HTR-8/SVneo (cell line): ENCODE measurements at regions not wholly inside any gene's neighbourhood (a gene's known extent, or its start where the extent isn't known, plus 50 kb on each side); places are given as distances from the start of the nearest gene placed in this dataset.
"Not testable (repeated sequence)": the region's sequence is repeated elsewhere in the genome, so short reads cannot be mapped to it uniquely, and the experiment has no call there.

ENCODE experiments used
- DNase-seq: peaks from one replicate; pipeline ENCODE4 v3.0.0; 2011; ENCODE audit warnings: low spot score, mixed read lengths; ENCODE audit not compliant: insufficient read length
- FAIRE-seq: peaks from 2 replicates; lab custom pipeline; 2011; peaks lifted over from hg19 to GRCh38; lab: Jason Lieb, UNC

DNA sequence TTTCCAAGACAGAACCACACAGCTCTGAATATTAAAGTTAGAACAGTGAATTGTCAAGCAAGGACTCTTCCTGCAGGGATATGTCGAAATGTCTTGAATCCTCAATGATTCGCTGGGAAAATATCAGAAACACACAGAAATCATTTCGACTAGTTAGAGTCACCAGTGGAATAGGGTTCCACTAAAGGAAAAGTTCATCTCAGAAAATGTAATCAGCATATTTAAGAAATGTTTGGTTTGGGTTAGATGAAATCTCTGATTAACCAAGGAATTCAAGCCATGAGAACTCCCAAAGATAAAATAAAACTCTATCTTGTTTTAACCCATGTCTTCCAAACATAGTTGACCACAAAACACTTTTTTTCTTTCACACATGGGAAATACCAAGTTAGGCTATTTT lies 621.0 kb upstream of the NRSN1 start:
- no peak for FAIRE-seq
- no peak for DNase-seq

- FAIRE-seq (no peak), DNase-seq (no peak)
Observed at GRCh38 chr6:23510778-23511510, 615.1 kb upstream of the NRSN1 start.

DNA sequence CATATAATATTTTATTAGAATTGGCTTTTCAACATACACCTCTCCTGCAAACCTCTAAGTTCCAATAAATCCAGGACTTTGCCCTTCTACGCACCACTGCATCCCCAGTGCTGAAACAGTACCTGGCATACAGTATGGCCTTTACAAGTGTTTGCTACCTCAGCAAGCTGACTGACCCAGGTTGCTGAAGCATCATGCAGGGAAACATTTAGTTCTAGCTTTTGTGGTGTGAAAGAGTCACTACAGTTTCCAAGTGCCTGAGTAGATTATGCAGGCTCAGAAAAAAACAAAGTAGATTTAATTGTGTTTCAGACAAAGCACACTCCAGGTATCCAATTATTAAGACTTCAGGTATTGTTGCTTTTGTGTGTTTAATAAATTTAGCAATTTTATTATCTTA lies 614.2 kb upstream of the NRSN1 start:
- DNase-seq (no peak), FAIRE-seq (no peak)

- DNase-seq (no peak), FAIRE-seq (no peak)
Observed at GRCh38 chr6:23518294-23518693, 607.7 kb upstream of the NRSN1 start.

- DNase-seq (no peak), FAIRE-seq (no peak)
Observed at GRCh38 chr6:23522792-23523547, 603.0 kb upstream of the NRSN1 start.

DNA sequence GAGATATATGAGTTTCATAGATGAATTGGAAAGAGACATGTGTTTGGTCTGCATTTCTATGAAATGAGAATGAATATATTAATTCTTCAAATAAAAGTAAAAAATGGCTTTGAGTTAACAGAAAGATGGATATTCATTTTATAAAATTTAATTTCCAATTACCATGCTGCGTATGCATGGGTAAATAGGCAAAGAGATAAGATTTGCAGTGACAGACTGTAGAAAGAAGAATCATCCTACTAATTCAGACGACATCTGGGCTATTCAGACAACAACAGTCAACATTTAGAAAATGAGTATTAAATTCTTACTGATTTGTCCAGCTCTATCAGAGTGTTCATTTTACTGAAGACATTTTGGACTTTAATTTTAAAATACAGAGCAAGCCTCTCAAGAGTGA lies 602.2 kb upstream of the NRSN1 start:
- DNase-seq (no peak), FAIRE-seq (no peak)

GRCh38 chr6:23524548-23524947 lies 601.5 kb upstream of the NRSN1 start:
- no peak for DNase-seq
- no peak for FAIRE-seq

- no peak for DNase-seq
- FAIRE-seq: no peak
Observed at GRCh38 chr6:23526526-23526925, 599.5 kb upstream of the NRSN1 start.

DNA sequence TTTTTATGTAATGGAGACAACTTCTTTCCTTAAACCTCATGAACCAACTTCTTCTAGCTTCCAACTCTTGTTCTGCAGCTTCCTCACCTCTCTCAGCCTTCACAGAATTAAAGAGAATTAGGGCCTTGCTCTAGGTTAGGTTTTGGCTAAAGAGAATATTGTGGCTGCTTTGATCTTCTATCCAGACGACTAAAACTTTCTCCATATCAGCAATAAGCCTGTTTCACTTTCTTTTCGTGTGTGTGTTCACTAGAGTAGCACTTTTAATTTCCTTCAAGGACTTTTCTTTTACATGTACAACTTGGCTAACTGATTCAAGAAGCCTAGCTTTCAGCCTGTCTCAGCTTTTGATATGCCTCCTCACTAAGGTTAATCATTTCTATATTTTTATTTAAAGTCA lies 596.1 kb upstream of the NRSN1 start:
- FAIRE-seq: no peak

GRCh38 chr6:23531666-23532065 lies 594.3 kb upstream of the NRSN1 start:
- no peak for DNase-seq
- no peak for FAIRE-seq

More for the DNA sequence above, 596.1 kb upstream of the NRSN1 start:
- no peak for DNase-seq

- no peak for DNase-seq
- FAIRE-seq: no peak
Observed at GRCh38 chr6:23532227-23532626, 593.8 kb upstream of the NRSN1 start.

DNA sequence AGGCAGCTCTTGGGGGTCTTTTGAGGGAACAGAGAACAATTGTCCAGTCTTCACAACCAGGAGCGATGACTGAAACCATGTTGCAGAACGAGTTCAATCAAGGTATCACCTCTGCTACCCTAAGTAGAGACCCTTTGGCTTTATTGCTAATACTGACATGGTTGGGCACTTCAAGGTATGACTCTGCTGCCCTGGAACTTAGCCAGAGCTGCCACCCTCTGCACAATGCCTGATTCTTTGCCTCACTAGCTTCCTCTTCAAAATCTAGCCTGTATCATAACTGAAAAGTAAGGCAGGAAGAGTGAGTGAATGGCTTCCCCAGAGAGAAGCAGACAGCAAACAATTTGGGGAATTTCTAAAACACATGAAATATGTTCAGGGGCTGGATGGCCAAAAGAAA lies 592.7 kb upstream of the NRSN1 start:
- FAIRE-seq (no peak), DNase-seq (no peak)

DNA sequence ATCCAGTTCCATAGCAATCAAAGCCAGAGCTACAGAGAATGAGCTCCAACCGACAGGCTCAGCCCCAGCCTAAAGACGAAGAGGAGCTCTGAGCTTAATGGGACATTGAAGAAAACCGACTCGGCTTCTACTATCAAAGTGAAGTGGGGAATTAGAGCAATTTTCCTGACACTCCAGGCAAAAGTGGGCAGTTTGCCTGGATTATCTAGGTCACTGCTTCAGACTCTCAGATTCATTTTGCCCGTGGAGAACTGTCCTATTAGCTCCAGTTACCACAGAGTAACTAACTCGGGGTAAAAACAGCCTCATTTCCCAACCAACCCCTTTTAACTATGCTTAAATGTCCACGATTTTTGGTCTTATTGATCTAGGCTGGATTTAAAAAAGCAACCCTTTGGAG lies 592.1 kb upstream of the NRSN1 start:
- FAIRE-seq (no peak), DNase-seq (no peak)

GRCh38 chr6:23534351-23534750 lies 591.7 kb upstream of the NRSN1 start:
- no peak for DNase-seq
- FAIRE-seq: no peak

- FAIRE-seq: no peak
- no peak for DNase-seq
Observed at GRCh38 chr6:23535101-23535500, 590.9 kb upstream of the NRSN1 start.

- DNase-seq (no peak), FAIRE-seq (no peak)
Observed at GRCh38 chr6:23537828-23538227, 588.2 kb upstream of the NRSN1 start.

- DNase-seq (no peak), FAIRE-seq (no peak)
Observed at GRCh38 chr6:23547851-23548250, 578.2 kb upstream of the NRSN1 start.

DNA sequence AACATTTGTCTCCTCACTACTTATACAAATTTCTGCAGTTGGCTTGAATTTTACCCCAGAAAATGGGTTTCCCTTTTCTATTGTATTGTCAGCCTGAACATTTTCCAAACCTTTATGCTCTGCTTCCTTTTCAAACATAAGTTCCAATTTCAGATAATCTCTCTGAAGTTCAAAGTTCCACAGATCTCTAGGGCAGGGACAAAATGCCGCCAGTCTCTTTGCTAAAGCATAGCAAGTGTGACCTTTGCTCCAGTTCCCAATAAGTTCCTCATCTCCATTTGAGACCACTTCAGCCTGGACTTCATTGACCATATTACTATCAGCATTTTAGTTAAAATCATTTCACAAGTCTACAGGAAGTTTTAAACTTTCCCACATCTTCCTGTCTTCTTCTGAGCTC lies 571.1 kb upstream of the NRSN1 start:
- DNase-seq, FAIRE-seq: not testable (repeated sequence)

DNA sequence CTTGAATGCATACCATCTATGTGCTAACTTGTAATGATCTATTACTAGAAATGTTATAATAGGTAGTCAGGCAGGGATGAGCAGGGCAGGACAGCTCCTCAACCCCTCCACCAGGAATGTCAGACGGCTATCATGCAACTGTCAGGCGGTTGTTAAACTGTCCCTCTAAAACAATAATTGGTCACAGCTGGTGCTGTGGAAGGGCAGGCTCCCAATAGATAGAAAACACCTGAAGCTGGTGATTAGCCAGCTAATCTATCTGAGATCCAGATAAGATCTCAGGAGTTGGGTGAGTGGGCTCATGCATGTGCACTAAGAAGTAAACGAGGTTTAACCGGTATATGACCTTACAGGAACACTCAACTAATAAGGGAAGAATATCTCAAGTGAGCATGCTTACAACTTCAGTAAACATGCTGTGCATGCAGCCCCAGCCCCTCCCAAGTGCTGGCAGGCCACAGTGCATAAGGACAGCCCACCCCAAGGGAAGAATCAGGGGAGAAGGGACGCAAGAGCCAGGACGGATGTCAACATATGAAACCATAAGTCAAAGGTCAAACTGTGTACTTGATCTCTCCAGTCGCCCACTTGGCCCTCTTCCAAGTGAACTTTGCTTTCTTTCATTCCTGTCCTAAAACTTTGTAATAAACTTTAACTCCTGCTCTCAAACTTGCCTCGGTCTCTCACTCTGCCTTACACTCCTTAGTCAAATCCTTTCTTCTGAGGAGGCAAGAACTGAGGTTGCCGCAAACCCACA lies 566.2 kb upstream of the NRSN1 start:
- no peak for DNase-seq
- FAIRE-seq: no peak

DNA sequence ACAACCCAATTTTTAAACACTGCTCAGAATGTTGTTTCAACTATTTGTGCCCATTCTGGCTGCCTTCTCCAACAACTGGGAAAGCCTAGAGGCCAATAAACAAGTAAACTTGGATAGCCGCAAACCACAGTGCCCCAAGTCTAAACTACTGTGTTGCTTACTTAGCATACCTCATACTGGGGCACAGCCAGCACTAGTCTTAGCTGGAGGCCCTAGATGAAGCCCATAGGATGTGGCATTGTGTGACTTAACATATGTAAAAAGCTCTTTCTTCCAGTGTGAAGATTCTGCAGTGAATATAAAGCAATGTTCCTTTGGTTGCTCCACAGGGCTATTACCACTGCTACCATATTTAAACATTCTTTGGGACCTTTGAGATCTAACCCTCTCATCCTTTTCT lies 564.3 kb upstream of the NRSN1 start:
- no peak for FAIRE-seq

DNA sequence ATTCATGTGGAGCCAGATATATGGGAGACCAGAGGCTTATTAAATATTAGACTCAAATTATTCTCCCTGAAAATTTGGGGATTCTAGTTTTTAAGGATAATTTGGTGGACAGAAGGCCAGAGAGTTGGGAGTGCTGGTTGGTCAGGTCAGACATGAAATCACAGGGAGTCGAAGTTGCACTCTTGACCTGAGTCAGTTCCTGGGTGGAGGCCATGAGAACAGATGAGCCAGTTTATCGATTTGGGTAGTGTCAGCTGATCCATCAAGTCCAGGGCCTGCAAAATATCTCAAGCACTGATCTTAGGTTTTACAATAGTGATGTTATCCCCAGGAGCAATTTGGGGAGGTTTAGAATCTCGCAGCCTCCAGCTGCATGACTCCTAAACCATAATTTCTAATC lies 563.5 kb upstream of the NRSN1 start:
- FAIRE-seq: no peak
- DNase-seq: no peak

More for the DNA sequence above, 564.3 kb upstream of the NRSN1 start:
- DNase-seq: no peak
